ENCODE measurements at regions not wholly inside any gene's neighbourhood (a gene's known extent, or its start where the extent isn't known, plus 50 kb on each side); places are given as distances from the start of the nearest gene placed in this dataset.

DNA sequence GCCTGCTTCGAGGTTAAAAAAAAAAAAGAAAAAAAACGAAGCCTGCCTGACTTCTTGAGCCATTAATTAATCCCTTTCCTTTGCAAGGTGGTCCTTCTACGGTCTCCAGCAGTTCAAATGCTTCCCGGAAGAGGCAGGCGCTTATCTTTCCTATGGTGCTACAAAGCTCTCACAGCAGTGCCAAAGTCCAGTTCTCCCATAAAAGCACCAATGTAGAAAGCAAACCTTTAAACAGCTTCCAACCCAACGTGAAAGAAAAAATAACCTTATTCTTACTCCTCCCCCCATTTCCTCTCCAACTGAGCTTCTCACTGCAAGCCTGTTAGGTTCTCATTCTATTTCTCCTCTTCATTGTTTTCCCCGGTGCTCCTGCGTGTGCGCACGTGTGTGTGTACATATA, 317.4 kb upstream of the SOX11 start:
- no peaks in the 10 kb centered on the region for H3K9me3 ChIP-seq (ENCODE audit: severe bottlenecking)
- H3K27me3 ChIP-seq (ENCODE audit: insufficient read depth, poor library complexity, severe bottlenecking), result no peaks in the 10 kb centered on the region
- TF ChIP-seq, protein P1, sequence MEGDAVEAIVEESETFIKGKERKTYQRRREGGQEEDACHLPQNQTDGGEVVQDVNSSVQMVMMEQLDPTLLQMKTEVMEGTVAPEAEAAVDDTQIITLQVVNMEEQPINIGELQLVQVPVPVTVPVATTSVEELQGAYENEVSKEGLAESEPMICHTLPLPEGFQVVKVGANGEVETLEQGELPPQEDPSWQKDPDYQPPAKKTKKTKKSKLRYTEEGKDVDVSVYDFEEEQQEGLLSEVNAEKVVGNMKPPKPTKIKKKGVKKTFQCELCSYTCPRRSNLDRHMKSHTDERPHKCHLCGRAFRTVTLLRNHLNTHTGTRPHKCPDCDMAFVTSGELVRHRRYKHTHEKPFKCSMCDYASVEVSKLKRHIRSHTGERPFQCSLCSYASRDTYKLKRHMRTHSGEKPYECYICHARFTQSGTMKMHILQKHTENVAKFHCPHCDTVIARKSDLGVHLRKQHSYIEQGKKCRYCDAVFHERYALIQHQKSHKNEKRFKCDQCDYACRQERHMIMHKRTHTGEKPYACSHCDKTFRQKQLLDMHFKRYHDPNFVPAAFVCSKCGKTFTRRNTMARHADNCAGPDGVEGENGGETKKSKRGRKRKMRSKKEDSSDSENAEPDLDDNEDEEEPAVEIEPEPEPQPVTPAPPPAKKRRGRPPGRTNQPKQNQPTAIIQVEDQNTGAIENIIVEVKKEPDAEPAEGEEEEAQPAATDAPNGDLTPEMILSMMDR (IDR thresholded peaks at IDR 0.05; ENCODE audit: poor library complexity, severe bottlenecking), result no peak
- no peak overlapping the region for H3K4me3 ChIP-seq (ENCODE audit: severe bottlenecking)
- no peak for ATAC-seq (ENCODE audit: low read depth)
- DNase-seq (ENCODE audit: low spot score), result no peak
- no peaks in the 10 kb centered on the region for H3K36me3 ChIP-seq (ENCODE audit: low read depth)
- no peaks in the 10 kb centered on the region for H3K4me1 ChIP-seq (ENCODE audit: insufficient read depth, poor library complexity, severe bottlenecking)
- no peak overlapping the region for H3K27ac ChIP-seq (ENCODE audit: poor library complexity, severe bottlenecking)

DNA sequence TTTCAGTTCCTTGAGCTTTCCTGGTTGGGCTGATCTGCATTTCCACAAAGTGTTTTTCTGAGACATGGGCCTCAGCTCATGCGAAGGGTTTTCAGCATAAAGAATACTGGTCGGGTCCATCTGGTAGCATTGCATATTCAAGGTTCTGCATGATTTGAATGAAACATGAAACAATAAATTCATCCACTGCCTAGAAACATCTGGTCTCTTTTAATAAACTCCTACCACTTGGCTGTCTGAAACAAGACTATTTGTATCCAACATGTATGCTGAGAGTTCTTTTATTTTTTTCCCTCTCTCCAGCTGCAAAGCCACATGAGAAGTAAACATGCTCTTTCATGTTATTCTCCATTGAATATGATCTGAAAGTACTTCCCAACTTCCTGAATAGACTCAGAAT, 314.9 kb upstream of the SOX11 start:
- Histone ChIP-seq H3K36me3 (ENCODE audit: low read depth) (no peaks in the 10 kb centered on the region), H3K4me1 (ENCODE audit: insufficient read depth, poor library complexity, severe bottlenecking) (no peaks in the 10 kb centered on the region), H3K4me3 (ENCODE audit: severe bottlenecking) (no peak overlapping the region), H3K27me3 (ENCODE audit: insufficient read depth, poor library complexity, severe bottlenecking) (no peaks in the 10 kb centered on the region), H3K27ac (ENCODE audit: poor library complexity, severe bottlenecking) (no peak overlapping the region), H3K9me3 (ENCODE audit: severe bottlenecking) (no peaks in the 10 kb centered on the region)
- DNase-seq (ENCODE audit: low spot score) (no peak), ATAC-seq (ENCODE audit: low read depth) (no peak)
- TF ChIP-seq, protein P1 (IDR thresholded peaks at IDR 0.05; ENCODE audit: poor library complexity, severe bottlenecking), result no peak

- Histone ChIP-seq H3K4me3 (ENCODE audit: severe bottlenecking) (no peak overlapping the region), H3K27me3 (ENCODE audit: insufficient read depth, poor library complexity, severe bottlenecking) (no peaks in the 10 kb centered on the region), H3K4me1 (ENCODE audit: insufficient read depth, poor library complexity, severe bottlenecking) (no peaks in the 10 kb centered on the region), H3K9me3 (ENCODE audit: severe bottlenecking) (no peaks in the 10 kb centered on the region), H3K36me3 (ENCODE audit: low read depth) (no peaks in the 10 kb centered on the region), H3K27ac (ENCODE audit: poor library complexity, severe bottlenecking) (no peak overlapping the region)
- ATAC-seq (ENCODE audit: low read depth) (no peak), DNase-seq (ENCODE audit: low spot score) (no peak)
- TF ChIP-seq, protein P1 (IDR thresholded peaks at IDR 0.05; ENCODE audit: poor library complexity, severe bottlenecking), result no peak
Measured at GRCh38 chr2:5379811-5380210, 312.4 kb upstream of the SOX11 start.

DNA sequence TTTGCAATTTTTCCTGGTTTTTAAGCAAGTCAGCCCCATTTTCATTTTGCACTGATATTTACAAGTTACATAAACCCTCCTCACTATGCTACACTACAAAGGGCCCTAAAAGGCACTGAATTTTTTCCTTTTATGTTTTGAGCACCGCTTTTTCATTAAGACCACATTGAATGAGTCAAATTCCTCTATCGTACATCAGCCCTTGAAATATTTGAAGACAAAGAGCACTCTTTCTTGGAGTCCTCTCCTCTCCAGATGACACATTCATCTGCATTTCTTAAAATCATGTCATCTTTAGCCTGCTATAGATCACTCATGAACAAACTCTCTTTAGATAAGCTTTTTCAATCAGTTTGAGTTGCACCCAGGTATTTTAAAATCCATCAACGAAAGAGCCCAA, 306.6 kb upstream of the SOX11 start:
- Histone ChIP-seq H3K4me1 (ENCODE audit: insufficient read depth, poor library complexity, severe bottlenecking) (no peaks in the 10 kb centered on the region), H3K36me3 (ENCODE audit: low read depth) (no peaks in the 10 kb centered on the region), H3K9me3 (ENCODE audit: severe bottlenecking) (no peaks in the 10 kb centered on the region), H3K4me3 (ENCODE audit: severe bottlenecking) (no peak overlapping the region), H3K27ac (ENCODE audit: poor library complexity, severe bottlenecking) (no peak overlapping the region), H3K27me3 (ENCODE audit: insufficient read depth, poor library complexity, severe bottlenecking) (no peaks in the 10 kb centered on the region)
- TF ChIP-seq, protein P1 (IDR thresholded peaks at IDR 0.05; ENCODE audit: poor library complexity, severe bottlenecking), result no peak
- DNase-seq (ENCODE audit: low spot score), result no peak
- no peak for ATAC-seq (ENCODE audit: low read depth)

GRCh38 chr2:5387406-5387805, 304.8 kb upstream of the SOX11 start:
- H3K27ac ChIP-seq (ENCODE audit: poor library complexity, severe bottlenecking), result no peak overlapping the region
- H3K4me3 ChIP-seq (ENCODE audit: severe bottlenecking), result no peak overlapping the region
- TF ChIP-seq, protein P1 (IDR thresholded peaks at IDR 0.05; ENCODE audit: poor library complexity, severe bottlenecking), result no peak
- no peaks in the 10 kb centered on the region for H3K4me1 ChIP-seq (ENCODE audit: insufficient read depth, poor library complexity, severe bottlenecking)
- no peaks in the 10 kb centered on the region for H3K27me3 ChIP-seq (ENCODE audit: insufficient read depth, poor library complexity, severe bottlenecking)
- no peaks in the 10 kb centered on the region for H3K9me3 ChIP-seq (ENCODE audit: severe bottlenecking)
- no peak for DNase-seq (ENCODE audit: low spot score)
- ATAC-seq (ENCODE audit: low read depth), result no peak
- no peaks in the 10 kb centered on the region for H3K36me3 ChIP-seq (ENCODE audit: low read depth)
